Loucy (cell line): ENCODE measurements at regions not wholly inside any gene's neighbourhood (a gene's known extent, or its start where the extent isn't known, plus 50 kb on each side); places are given as distances from the start of the nearest gene placed in this dataset.

Experiments
- H2AFZ ChIP-seq: fragments of 200-600 bp; sonication (generic); 2 replicates; pipeline ENCODE4 v1.6.0; 2016; ENCODE audit warnings: antibody characterized with exemption, mild to moderate bottlenecking, low read length, moderate library complexity
- H3F3A ChIP-seq: fragments of 200-600 bp; 2 replicates; pipeline ENCODE4 v1.6.0; 2016; ENCODE audit warnings: antibody characterized with exemption, low read depth, mild to moderate bottlenecking
- H3K27me3 ChIP-seq: fragments of 200-600 bp; sonication (generic); 2 replicates; pipeline ENCODE4 v1.6.1; 2014; ENCODE audit warnings: low read length, mild to moderate bottlenecking; ENCODE audit not compliant: insufficient read depth, poor library complexity, severe bottlenecking
- H3K36me3 ChIP-seq: fragments of 200-600 bp; sonication (generic); 2 replicates; pipeline ENCODE4 v1.6.1; 2016; ENCODE audit warnings: low read length; ENCODE audit not compliant: insufficient read depth
- H3K4me1 ChIP-seq: fragments of 200-600 bp; sonication (generic); 2 replicates; pipeline ENCODE4 v1.5.1; 2014; ENCODE audit warnings: low read length, mild to moderate bottlenecking; ENCODE audit not compliant: insufficient read depth, poor library complexity, severe bottlenecking
- H3K4me2 ChIP-seq: fragments of 200-600 bp; sonication (generic); 2 replicates; pipeline ENCODE4 v1.6.0; 2014; ENCODE audit warnings: antibody characterized with exemption, low read length, low read depth, mild to moderate bottlenecking; ENCODE audit not compliant: poor library complexity, severe bottlenecking
- H3K4me3 ChIP-seq: fragments of 200-600 bp; sonication (generic); 2 replicates; pipeline ENCODE4 v1.5.1; 2014; ENCODE audit warnings: low read length, mild to moderate bottlenecking, mixed read lengths; ENCODE audit not compliant: poor library complexity, severe bottlenecking
- H3K79me2 ChIP-seq: fragments of 200-600 bp; sonication (generic); 2 replicates; pipeline ENCODE4 v1.6.1; 2014; ENCODE audit warnings: low read length; ENCODE audit not compliant: insufficient read depth
- H3K9ac ChIP-seq: fragments of 200-600 bp; sonication (generic); 2 replicates; pipeline ENCODE4 v1.6.0; 2014; ENCODE audit warnings: mild to moderate bottlenecking, low read depth, low read length, moderate library complexity; ENCODE audit not compliant: poor library complexity, severe bottlenecking
- H3K9me2 ChIP-seq: fragments of 200-600 bp; sonication (generic); replicated peaks from 2 replicates; pipeline ENCODE4 v1.6.1; 2016; ENCODE audit warnings: low read depth, low read length, mixed read lengths
- H3K9me3 ChIP-seq: fragments of 200-600 bp; sonication (generic); 2 replicates; pipeline ENCODE4 v1.6.1; 2014; ENCODE audit warnings: mild to moderate bottlenecking, antibody characterized with exemption, low read length, low read depth; ENCODE audit not compliant: insufficient read depth
- H4K20me1 ChIP-seq: fragments of 200-600 bp; sonication (generic); 2 replicates; pipeline ENCODE4 v1.6.0; 2014; ENCODE audit warnings: antibody characterized with exemption, low read length, mild to moderate bottlenecking; ENCODE audit not compliant: insufficient read depth, poor library complexity, severe bottlenecking
- CTCF ChIP-seq: fragments of 200-600 bp; sonication (generic); conservative IDR thresholded peaks from 2 replicates; pipeline ENCODE4 v1.5.1; 2014; ENCODE audit warnings: mild to moderate bottlenecking, antibody characterized with exemption, low read length
- EZH2phosphoT487 ChIP-seq: fragments of 200-600 bp; IDR thresholded peaks from 2 replicates; pipeline ENCODE4 v1.6.1; 2018; ENCODE audit warnings: antibody characterized with exemption, mild to moderate bottlenecking, moderate library complexity, borderline replicate concordance

- Histone ChIP-seq H3K27me3 (no peaks in the 10 kb centered on the region), H3K4me3 (no peak overlapping the region), H4K20me1 (no peaks in the 10 kb centered on the region), H3K4me1 (no peaks in the 10 kb centered on the region), H2AFZ (no peak overlapping the region), H3K9me3 (no peaks in the 10 kb centered on the region), H3K79me2 (no peaks in the 10 kb centered on the region), H3K9me2 (no peaks in the 10 kb centered on the region), H3K36me3 (no peaks in the 10 kb centered on the region), H3F3A (no peaks in the 10 kb centered on the region), H3K4me2 (no peak overlapping the region), H3K9ac (no peak overlapping the region)
- TF ChIP-seq CTCF (no peak), EZH2phosphoT487 (no peak)
Measured at GRCh38 chr5:72693546-72694205, 122.8 kb upstream of the TNPO1 start.

- H3K36me3 ChIP-seq, result no peaks in the 10 kb centered on the region
- no peak overlapping the region for H2AFZ ChIP-seq
- no peaks in the 10 kb centered on the region for H3K9me2 ChIP-seq
- H3F3A ChIP-seq, result no peaks in the 10 kb centered on the region
- no peaks in the 10 kb centered on the region for H4K20me1 ChIP-seq
- H3K79me2 ChIP-seq, result no peaks in the 10 kb centered on the region
- no peaks in the 10 kb centered on the region for H3K27me3 ChIP-seq
- no peak overlapping the region for H3K4me3 ChIP-seq
- no peaks in the 10 kb centered on the region for H3K4me1 ChIP-seq
- H3K9ac ChIP-seq, result no peak overlapping the region
- no peak overlapping the region for H3K4me2 ChIP-seq
- TF ChIP-seq CTCF (no peak), EZH2phosphoT487 (no peak)
- no peaks in the 10 kb centered on the region for H3K9me3 ChIP-seq
Measured at GRCh38 chr5:72692651-72693442, 123.6 kb upstream of the TNPO1 start.

- H3K4me1 ChIP-seq, result no peaks in the 10 kb centered on the region
- H3F3A ChIP-seq, result no peaks in the 10 kb centered on the region
- no peak overlapping the region for H2AFZ ChIP-seq
- H3K27me3 ChIP-seq, result no peaks in the 10 kb centered on the region
- no peaks in the 10 kb centered on the region for H3K36me3 ChIP-seq
- TF ChIP-seq CTCF, result no peak
- TF ChIP-seq EZH2phosphoT487, result no peak
- no peak overlapping the region for H3K4me3 ChIP-seq
- no peaks in the 10 kb centered on the region for H3K79me2 ChIP-seq
- no peaks in the 10 kb centered on the region for H4K20me1 ChIP-seq
- H3K9me2 ChIP-seq, result no peaks in the 10 kb centered on the region
- H3K4me2 ChIP-seq, result no peak overlapping the region
- H3K9me3 ChIP-seq, result no peaks in the 10 kb centered on the region
- H3K9ac ChIP-seq, result no peak overlapping the region
Measured at GRCh38 chr5:72692231-72692637, 124.2 kb upstream of the TNPO1 start.
